Skeletal muscle tissue (tissue), 3 donors: ENCODE measurements at regions not wholly inside any gene's neighbourhood (a gene's known extent, or its start where the extent isn't known, plus 50 kb on each side); places are given as distances from the start of the nearest gene placed in this dataset.

Experiments
- H3K27ac ChIP-seq: one replicate; pipeline ENCODE4 v1.7.0; 2013; ENCODE audit warnings: mild to moderate bottlenecking, low read depth, low read length, inconsistent platforms
- H3K27me3 ChIP-seq, 3 donors: one replicate each; pipeline ENCODE4 v1.7.0; 2013; ENCODE audit warnings: low read length in 3 of 3; ENCODE audit not compliant: control insufficient read depth in 3 of 3, insufficient read depth in 3 of 3
- H3K36me3 ChIP-seq, 3 donors: one replicate each; pipeline ENCODE4 v1.7.0; 2013; ENCODE audit warnings: low read length in 3 of 3; ENCODE audit not compliant: control insufficient read depth in 3 of 3, insufficient read depth in 3 of 3
- H3K4me1 ChIP-seq, 3 donors: one replicate each; pipeline ENCODE4 v1.7.0; 2013; ENCODE audit warnings: low read length in 3 of 3, mild to moderate bottlenecking in 3 of 3; ENCODE audit not compliant: control insufficient read depth in 3 of 3, insufficient read depth in 3 of 3
- H3K4me3 ChIP-seq, 3 donors: one replicate each; pipeline ENCODE4 v1.7.0; 2013; ENCODE audit warnings: low read length in 3 of 3
- H3K9ac ChIP-seq, 3 donors: one replicate each; pipeline ENCODE4 v1.7.0; 2013; ENCODE audit warnings: low read length in 3 of 3, mild to moderate bottlenecking in 3 of 3, moderate library complexity in 2 of 3, low read depth in 1 of 3
- H3K9me3 ChIP-seq, 3 donors: one replicate each; pipeline ENCODE4 v1.7.0; 2013; ENCODE audit warnings: low read length in 3 of 3; ENCODE audit not compliant: control insufficient read depth in 3 of 3
- donor health status: Osteomylitis.

GRCh38 chr9:2496169-2496568 lies 125.4 kb upstream of the VLDLR start:
- Histone ChIP-seq H3K36me3 (no peaks in the 10 kb centered on the region), H3K27me3 (no peaks in the 10 kb centered on the region), H3K27ac (peak overlapping the region; percentile 33), H3K4me3 (no peak overlapping the region), H3K4me1 (peaks cover 16 to 29% (median 18%) of the 10 kb centered on the region in 3 donors), H3K9me3 (no peaks in the 10 kb centered on the region), H3K9ac (no peak overlapping the region)

GRCh38 chr9:2496934-2497333 lies 124.7 kb upstream of the VLDLR start:
- peaks cover 16 to 29% (median 18%) of the 10 kb centered on the region in 3 donors for H3K4me1 ChIP-seq
- H3K4me3 ChIP-seq, result no peak overlapping the region
- no peaks in the 10 kb centered on the region for H3K36me3 ChIP-seq
- H3K9me3 ChIP-seq, result no peaks in the 10 kb centered on the region
- H3K27me3 ChIP-seq, result no peaks in the 10 kb centered on the region
- H3K27ac ChIP-seq, result peak overlapping the region; percentile 33
- no peak overlapping the region for H3K9ac ChIP-seq

GRCh38 chr9:2497666-2498400 lies 123.8 kb upstream of the VLDLR start:
- Histone ChIP-seq H3K27ac (no peak overlapping the region), H3K4me3 (no peak overlapping the region), H3K4me1 (peaks cover 16 to 26% (median 17%) of the 10 kb centered on the region in 3 donors), H3K9ac (no peak overlapping the region), H3K36me3 (no peaks in the 10 kb centered on the region), H3K9me3 (no peaks in the 10 kb centered on the region), H3K27me3 (no peaks in the 10 kb centered on the region)

GRCh38 chr9:2502210-2502609 lies 119.4 kb upstream of the VLDLR start:
- Histone ChIP-seq H3K9me3 (no peaks in the 10 kb centered on the region), H3K4me3 (no peak overlapping the region)

GRCh38 chr9:2502760-2503159 lies 118.8 kb upstream of the VLDLR start:
- Histone ChIP-seq H3K27ac (no peak overlapping the region), H3K4me3 (no peak overlapping the region), H3K4me1 (peaks cover 0 to 2% (median 0%) of the 10 kb centered on the region in 3 donors), H3K9me3 (no peaks in the 10 kb centered on the region), H3K36me3 (no peaks in the 10 kb centered on the region), H3K27me3 (no peaks in the 10 kb centered on the region), H3K9ac (no peak overlapping the region)

More at GRCh38 chr9:2502210-2502609, 119.4 kb upstream of the VLDLR start:
- Histone ChIP-seq H3K27me3 (no peaks in the 10 kb centered on the region), H3K27ac (no peak overlapping the region), H3K36me3 (no peaks in the 10 kb centered on the region), H3K9ac (no peak overlapping the region), H3K4me1 (peaks cover 0 to 3% (median 0%) of the 10 kb centered on the region in 3 donors)

GRCh38 chr9:2506321-2506720 lies 115.3 kb upstream of the VLDLR start:
- Histone ChIP-seq H3K36me3 (no peaks in the 10 kb centered on the region), H3K4me1 (no peaks in the 10 kb centered on the region), H3K27ac (no peak overlapping the region), H3K27me3 (no peaks in the 10 kb centered on the region), H3K9me3 (no peaks in the 10 kb centered on the region), H3K9ac (no peak overlapping the region), H3K4me3 (no peak overlapping the region)

- H3K27me3 ChIP-seq, result no peaks in the 10 kb centered on the region
- no peaks in the 10 kb centered on the region for H3K36me3 ChIP-seq
- no peak overlapping the region for H3K27ac ChIP-seq
These were observed 98.0 kb upstream of the VLDLR start for GRCh38 chr9:2523591-2523990.

GRCh38 chr9:2524601-2525000 lies 97.0 kb upstream of the VLDLR start:
- no peaks in the 10 kb centered on the region for H3K36me3 ChIP-seq
- H3K9ac ChIP-seq, result no peak overlapping the region

More at GRCh38 chr9:2523591-2523990, 98.0 kb upstream of the VLDLR start:
- Histone ChIP-seq H3K9me3 (no peaks in the 10 kb centered on the region), H3K4me3 (no peak overlapping the region), H3K9ac (no peak overlapping the region), H3K4me1 (no peaks in the 10 kb centered on the region)

GRCh38 chr9:2525147-2525546 lies 96.4 kb upstream of the VLDLR start:
- H3K9me3 ChIP-seq, result no peaks in the 10 kb centered on the region
- no peaks in the 10 kb centered on the region for H3K4me1 ChIP-seq
- no peak overlapping the region for H3K4me3 ChIP-seq
- H3K36me3 ChIP-seq, result no peaks in the 10 kb centered on the region
- no peaks in the 10 kb centered on the region for H3K27me3 ChIP-seq
- no peak overlapping the region for H3K9ac ChIP-seq
- H3K27ac ChIP-seq, result no peak overlapping the region

More at GRCh38 chr9:2524601-2525000, 97.0 kb upstream of the VLDLR start:
- no peaks in the 10 kb centered on the region for H3K4me1 ChIP-seq
- H3K27ac ChIP-seq, result no peak overlapping the region
- no peaks in the 10 kb centered on the region for H3K9me3 ChIP-seq
- H3K27me3 ChIP-seq, result no peaks in the 10 kb centered on the region
- H3K4me3 ChIP-seq, result no peak overlapping the region

- H3K27ac ChIP-seq, result no peak overlapping the region
- H3K9me3 ChIP-seq, result no peaks in the 10 kb centered on the region
- no peaks in the 10 kb centered on the region for H3K4me1 ChIP-seq
- H3K9ac ChIP-seq, result no peak overlapping the region
- H3K36me3 ChIP-seq, result no peaks in the 10 kb centered on the region
- no peaks in the 10 kb centered on the region for H3K27me3 ChIP-seq
- no peak overlapping the region for H3K4me3 ChIP-seq
These were observed 95.3 kb upstream of the VLDLR start for GRCh38 chr9:2526071-2526828.
